ENCODE measurements at regions not wholly inside any gene's neighbourhood (a gene's known extent, or its start where the extent isn't known, plus 50 kb on each side); places are given as distances from the start of the nearest gene placed in this dataset.

GRCh38 chr16:87095271-87095670 is 221.9 kb downstream of the C16orf95 start:
- H3K4me3 ChIP-seq (ENCODE audit: low read length), result no peak overlapping the region
- DNase-seq (ENCODE audit: low read depth), result no peak
- no peak for TF ChIP-seq CTCF (IDR thresholded peaks at IDR 0.05; ENCODE audit: insufficient read depth, low read depth, low read length, missing control alignments)

GRCh38 chr16:87096746-87097333 is 220.4 kb downstream of the C16orf95 start:
- no peak overlapping the region for H3K4me3 ChIP-seq (ENCODE audit: low read length)
- no peak for DNase-seq (ENCODE audit: low read depth)
- no peak for TF ChIP-seq CTCF (IDR thresholded peaks at IDR 0.05; ENCODE audit: insufficient read depth, low read depth, low read length, missing control alignments)

- no peak for TF ChIP-seq CTCF (IDR thresholded peaks at IDR 0.05; ENCODE audit: insufficient read depth, low read depth, low read length, missing control alignments)
These were observed 218.8 kb downstream of the C16orf95 start for GRCh38 chr16:87098361-87098760.

GRCh38 chr16:87098976-87099720 is 218.0 kb downstream of the C16orf95 start:
- no peak overlapping the region for H3K4me3 ChIP-seq (ENCODE audit: low read length)
- DNase-seq (ENCODE audit: low read depth), result no peak
- TF ChIP-seq CTCF (IDR thresholded peaks at IDR 0.05; ENCODE audit: insufficient read depth, low read depth, low read length, missing control alignments), result no peak

More at GRCh38 chr16:87098361-87098760, 218.8 kb downstream of the C16orf95 start:
- no peak overlapping the region for H3K4me3 ChIP-seq (ENCODE audit: low read length)
- DNase-seq (ENCODE audit: low read depth), result no peak

GRCh38 chr16:87100306-87101058 is 216.7 kb downstream of the C16orf95 start:
- TF ChIP-seq CTCF (IDR thresholded peaks at IDR 0.05; ENCODE audit: insufficient read depth, low read depth, low read length, missing control alignments), result no peak
- H3K4me3 ChIP-seq (ENCODE audit: low read length), result no peak overlapping the region
- no peak for DNase-seq (ENCODE audit: low read depth)

GRCh38 chr16:87101903-87102302 is 215.3 kb downstream of the C16orf95 start:
- DNase-seq (ENCODE audit: low read depth), result no peak
- no peak for TF ChIP-seq CTCF (IDR thresholded peaks at IDR 0.05; ENCODE audit: insufficient read depth, low read depth, low read length, missing control alignments)

More at GRCh38 chr16:87101903-87102302, 215.3 kb downstream of the C16orf95 start:
- no peak overlapping the region for H3K4me3 ChIP-seq (ENCODE audit: low read length)
